ENCODE measurements at regions not wholly inside any gene's neighbourhood (a gene's known extent, or its start where the extent isn't known, plus 50 kb on each side); places are given as distances from the start of the nearest gene placed in this dataset.

DNA sequence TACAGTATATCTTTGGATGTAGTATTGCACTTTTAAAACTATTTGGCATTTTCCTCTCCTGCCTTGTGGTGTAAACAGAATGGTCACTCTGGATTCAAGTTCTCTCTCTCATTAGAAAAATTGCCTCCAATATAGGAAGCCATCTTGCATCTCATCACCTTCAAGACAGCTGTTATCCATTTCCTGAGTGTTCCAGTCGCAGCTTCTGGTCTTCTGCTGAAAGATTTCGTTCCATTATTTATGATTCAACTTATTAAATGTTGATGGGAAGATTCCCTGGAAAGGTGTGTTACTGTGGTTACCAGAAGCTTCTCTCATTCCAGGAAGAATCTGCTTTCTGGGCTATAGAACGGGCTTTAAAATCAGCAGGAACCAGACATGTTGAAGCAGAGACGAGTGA lies 568.3 kb upstream of the SLIT2 start:
- TF ChIP-seq POLR2A (IDR thresholded peaks at IDR 0.05) (no peak), POLR2AphosphoS5 (IDR thresholded peaks at IDR 0.05) (no peak)
- TF ChIP-seq, protein P1, sequence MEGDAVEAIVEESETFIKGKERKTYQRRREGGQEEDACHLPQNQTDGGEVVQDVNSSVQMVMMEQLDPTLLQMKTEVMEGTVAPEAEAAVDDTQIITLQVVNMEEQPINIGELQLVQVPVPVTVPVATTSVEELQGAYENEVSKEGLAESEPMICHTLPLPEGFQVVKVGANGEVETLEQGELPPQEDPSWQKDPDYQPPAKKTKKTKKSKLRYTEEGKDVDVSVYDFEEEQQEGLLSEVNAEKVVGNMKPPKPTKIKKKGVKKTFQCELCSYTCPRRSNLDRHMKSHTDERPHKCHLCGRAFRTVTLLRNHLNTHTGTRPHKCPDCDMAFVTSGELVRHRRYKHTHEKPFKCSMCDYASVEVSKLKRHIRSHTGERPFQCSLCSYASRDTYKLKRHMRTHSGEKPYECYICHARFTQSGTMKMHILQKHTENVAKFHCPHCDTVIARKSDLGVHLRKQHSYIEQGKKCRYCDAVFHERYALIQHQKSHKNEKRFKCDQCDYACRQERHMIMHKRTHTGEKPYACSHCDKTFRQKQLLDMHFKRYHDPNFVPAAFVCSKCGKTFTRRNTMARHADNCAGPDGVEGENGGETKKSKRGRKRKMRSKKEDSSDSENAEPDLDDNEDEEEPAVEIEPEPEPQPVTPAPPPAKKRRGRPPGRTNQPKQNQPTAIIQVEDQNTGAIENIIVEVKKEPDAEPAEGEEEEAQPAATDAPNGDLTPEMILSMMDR (IDR thresholded peaks at IDR 0.05 in 8 of 11, conservative IDR thresholded peaks at IDR 0.05 in 3 of 11), result no peak
